Prostate gland (tissue), 2 donors: ENCODE measurements at regions not wholly inside any gene's neighbourhood (a gene's known extent, or its start where the extent isn't known, plus 50 kb on each side); places are given as distances from the start of the nearest gene placed in this dataset.

Experiments used
- POLR2AphosphoS5 ChIP-seq: sonication (generic); formaldehyde crosslinking; IDR thresholded peaks from one replicate; pipeline ENCODE4 v1.6.1; 2017; ENCODE audit warnings: antibody characterized with exemption
- TF ChIP-seq, protein P1 (sequence below), 4 experiments: fragments of 200-600 bp in 2 of 4; fragments of 450-650 bp in 2 of 4; sonication (generic) in 2 of 4; IDR thresholded peaks; 1 replicate in 3 of 4; 2 replicates in 1 of 4; pipeline ENCODE4 v1.5.1; 2016 to 2019; ENCODE audit warnings: antibody characterized with exemption in 4 of 4, mild to moderate bottlenecking in 2 of 4, moderate library complexity in 2 of 4

DNA sequence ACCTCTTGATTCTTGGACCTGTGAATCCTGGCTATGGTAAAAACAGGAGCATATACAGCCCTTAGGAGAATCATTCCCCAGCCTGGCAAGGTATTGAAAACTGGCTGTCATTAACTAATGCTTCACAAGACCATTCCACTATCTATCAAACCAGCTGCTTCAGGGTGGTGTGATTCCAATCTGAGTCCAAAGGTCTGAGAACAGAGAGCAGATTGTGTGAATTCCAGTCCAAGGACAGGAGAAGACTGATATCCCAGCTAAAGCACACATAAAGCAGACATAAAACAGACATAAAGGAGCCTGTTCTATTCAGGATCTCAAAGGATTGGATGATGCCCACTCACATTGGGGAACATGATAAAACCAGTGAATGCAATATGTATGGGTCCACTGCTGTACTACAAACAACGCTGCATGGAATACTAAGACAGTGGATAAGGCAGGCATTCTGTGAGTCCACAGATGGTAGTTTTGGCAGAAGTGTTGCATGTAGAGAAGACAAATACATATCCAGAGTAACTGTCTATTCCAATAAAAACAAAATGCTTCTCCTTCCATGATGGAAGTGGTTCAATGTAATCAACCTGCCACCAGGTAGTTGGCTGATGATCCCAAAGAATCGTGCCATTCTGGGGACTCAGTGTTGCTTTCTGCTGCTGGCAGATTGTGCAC, 363.9 kb downstream of the KCNJ3 start:
- TF ChIP-seq, protein P1, sequence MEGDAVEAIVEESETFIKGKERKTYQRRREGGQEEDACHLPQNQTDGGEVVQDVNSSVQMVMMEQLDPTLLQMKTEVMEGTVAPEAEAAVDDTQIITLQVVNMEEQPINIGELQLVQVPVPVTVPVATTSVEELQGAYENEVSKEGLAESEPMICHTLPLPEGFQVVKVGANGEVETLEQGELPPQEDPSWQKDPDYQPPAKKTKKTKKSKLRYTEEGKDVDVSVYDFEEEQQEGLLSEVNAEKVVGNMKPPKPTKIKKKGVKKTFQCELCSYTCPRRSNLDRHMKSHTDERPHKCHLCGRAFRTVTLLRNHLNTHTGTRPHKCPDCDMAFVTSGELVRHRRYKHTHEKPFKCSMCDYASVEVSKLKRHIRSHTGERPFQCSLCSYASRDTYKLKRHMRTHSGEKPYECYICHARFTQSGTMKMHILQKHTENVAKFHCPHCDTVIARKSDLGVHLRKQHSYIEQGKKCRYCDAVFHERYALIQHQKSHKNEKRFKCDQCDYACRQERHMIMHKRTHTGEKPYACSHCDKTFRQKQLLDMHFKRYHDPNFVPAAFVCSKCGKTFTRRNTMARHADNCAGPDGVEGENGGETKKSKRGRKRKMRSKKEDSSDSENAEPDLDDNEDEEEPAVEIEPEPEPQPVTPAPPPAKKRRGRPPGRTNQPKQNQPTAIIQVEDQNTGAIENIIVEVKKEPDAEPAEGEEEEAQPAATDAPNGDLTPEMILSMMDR (IDR thresholded peaks at IDR 0.05) = no peak
- no peak for TF ChIP-seq POLR2AphosphoS5
